C4-2B (cell line): ENCODE measurements at regions not wholly inside any gene's neighbourhood (a gene's known extent, or its start where the extent isn't known, plus 50 kb on each side); places are given as distances from the start of the nearest gene placed in this dataset.

Experiments
- H3K27ac ChIP-seq: fragments of 450-650 bp; 2 replicates; pipeline ENCODE4 v1.5.1; 2017
- ZFX ChIP-seq: fragments of 450-650 bp; IDR thresholded peaks from 2 replicates; pipeline ENCODE4 v1.6.1; 2017
- TF ChIP-seq, protein P1 (sequence below): fragments of 450-650 bp; conservative IDR thresholded peaks from 2 replicates; pipeline ENCODE4 v1.5.1; 2017; ENCODE audit warnings: mild to moderate bottlenecking

DNA sequence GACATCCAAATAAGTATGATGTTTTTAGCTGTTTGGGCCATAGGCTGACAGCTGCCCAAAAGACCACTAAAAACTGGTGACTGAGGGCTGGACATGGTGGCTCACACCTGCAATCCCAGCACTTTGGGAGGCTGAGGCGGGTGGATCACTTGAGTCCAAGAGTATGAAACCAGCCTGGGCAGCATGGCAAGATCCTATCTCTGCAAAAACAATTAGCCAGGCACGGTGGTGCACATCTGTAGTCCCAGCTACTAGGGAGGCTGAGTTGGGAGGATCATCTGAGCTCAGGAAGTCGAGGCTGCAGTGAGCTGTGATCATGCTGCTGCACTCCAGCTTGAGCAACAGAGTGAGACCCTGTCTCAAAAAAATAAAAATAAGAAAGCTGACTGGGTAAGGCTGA, 511.5 kb upstream of the RAB6C start:
- no peak for TF ChIP-seq ZFX
- TF ChIP-seq, protein P1, sequence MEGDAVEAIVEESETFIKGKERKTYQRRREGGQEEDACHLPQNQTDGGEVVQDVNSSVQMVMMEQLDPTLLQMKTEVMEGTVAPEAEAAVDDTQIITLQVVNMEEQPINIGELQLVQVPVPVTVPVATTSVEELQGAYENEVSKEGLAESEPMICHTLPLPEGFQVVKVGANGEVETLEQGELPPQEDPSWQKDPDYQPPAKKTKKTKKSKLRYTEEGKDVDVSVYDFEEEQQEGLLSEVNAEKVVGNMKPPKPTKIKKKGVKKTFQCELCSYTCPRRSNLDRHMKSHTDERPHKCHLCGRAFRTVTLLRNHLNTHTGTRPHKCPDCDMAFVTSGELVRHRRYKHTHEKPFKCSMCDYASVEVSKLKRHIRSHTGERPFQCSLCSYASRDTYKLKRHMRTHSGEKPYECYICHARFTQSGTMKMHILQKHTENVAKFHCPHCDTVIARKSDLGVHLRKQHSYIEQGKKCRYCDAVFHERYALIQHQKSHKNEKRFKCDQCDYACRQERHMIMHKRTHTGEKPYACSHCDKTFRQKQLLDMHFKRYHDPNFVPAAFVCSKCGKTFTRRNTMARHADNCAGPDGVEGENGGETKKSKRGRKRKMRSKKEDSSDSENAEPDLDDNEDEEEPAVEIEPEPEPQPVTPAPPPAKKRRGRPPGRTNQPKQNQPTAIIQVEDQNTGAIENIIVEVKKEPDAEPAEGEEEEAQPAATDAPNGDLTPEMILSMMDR: no peak
- H3K27ac ChIP-seq: no peak overlapping the region

DNA sequence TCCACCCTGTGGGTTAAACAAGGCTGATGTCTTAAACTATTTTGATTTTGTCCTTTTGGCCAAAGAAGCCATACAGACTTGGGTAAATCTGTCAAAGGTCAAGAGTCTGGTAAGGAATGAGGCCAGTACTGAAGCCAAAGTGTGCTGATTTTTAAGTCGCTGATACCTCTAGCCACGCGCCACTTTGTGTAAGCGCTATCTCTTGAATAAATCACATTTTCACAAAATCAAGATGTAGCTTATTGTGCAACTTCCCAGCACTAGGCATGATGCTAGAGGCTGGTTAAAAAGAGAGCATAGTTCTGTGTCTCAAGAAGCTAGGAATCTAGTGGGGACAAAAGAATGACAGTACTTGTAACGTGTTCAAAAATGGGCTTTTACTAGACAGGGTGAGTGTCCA, 510.6 kb upstream of the RAB6C start:
- H3K27ac ChIP-seq: no peak overlapping the region
- TF ChIP-seq, protein P1: no peak
- no peak for TF ChIP-seq ZFX

DNA sequence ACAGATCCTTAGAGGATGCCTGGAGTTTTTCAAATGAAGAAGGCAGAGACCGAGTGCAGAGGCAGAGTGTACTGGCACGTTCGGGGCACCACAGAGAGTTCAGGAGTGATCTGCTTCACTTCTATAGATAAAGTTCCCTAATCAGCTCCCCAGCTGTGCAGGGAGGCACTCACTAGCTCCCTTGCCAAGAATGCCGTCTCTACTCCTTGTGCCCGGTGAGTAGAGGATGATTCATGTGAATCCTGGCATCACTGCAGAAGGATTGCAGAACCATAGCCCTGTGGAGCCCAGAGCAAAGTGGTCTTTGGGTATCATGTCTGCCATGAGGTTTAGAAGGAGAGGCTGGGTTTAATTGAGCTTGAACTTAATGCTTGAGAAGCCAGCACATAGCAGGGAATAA, 510.1 kb upstream of the RAB6C start:
- no peak overlapping the region for H3K27ac ChIP-seq
- TF ChIP-seq, protein P1: no peak
- no peak for TF ChIP-seq ZFX

DNA sequence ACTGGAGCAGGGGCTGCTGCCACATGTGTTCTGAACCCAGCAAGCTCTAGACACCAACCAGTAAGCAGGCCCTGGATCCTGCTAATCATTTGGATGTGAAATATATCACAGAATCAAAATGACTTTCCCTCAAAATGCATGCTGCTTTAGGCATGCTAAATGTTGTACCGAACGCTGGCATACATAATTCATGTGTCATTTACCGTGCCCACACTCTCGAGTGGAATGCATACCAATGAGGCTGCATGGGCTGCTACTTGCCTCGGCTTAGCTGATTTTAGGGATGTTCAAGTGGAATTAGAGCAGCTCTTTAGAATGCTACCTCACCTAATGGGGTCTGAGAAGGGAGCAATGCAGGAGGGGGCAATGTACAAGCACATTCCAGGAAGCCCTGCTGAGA, 509.6 kb upstream of the RAB6C start:
- no peak for TF ChIP-seq ZFX
- TF ChIP-seq, protein P1: no peak
- H3K27ac ChIP-seq: no peak overlapping the region

DNA sequence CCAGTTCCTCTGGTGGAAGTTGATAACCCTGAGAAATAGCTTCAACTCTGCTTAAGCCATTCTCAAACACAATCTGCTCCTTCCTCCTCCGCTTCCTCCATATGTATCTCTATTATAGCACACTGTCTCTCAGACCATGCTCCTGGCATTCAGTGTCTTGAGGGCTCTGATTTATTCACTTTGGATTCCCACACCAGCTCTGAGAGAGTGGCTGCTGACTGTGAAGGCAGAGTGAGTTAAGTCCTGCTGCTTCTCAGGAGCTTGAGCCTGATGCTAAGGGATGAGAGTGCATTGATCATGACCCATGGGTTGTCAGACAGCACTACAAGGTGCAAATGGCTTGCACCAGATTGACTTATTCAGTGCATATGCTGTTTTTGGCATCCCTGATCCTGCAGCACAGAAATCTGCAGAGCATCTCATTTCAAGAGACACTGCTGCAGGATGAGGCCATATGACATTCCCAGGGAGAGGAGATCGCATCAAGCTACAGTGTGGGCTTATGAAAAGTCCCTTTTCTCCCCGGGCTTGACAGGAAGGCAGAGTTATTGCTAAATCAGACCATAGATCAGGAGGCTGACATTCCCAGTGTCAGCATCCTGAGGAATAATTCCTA, 500.5 kb upstream of the RAB6C start:
- H3K27ac ChIP-seq: no peak overlapping the region
- no peak for TF ChIP-seq ZFX
- TF ChIP-seq, protein P1: no peak

DNA sequence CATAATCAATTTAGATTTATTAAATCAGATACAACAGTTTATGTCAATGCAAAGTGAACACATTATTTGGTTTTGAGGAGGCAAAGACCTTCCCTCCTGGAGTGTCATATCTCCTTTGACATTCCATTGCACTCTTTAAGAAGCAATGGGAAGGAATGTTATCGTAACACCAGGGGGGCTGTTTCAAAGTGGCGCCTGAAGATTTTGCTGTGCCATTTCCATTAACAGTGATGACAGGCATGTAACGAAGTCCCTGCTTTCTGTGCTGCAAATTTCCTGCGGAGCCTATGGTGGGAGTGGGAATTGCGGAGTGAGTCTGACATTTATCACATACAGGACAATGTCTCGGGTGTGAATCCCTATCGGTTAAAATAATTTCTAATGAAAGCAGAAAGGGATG, 499.6 kb upstream of the RAB6C start:
- H3K27ac ChIP-seq: no peak overlapping the region
- TF ChIP-seq ZFX: no peak
- TF ChIP-seq, protein P1: no peak

DNA sequence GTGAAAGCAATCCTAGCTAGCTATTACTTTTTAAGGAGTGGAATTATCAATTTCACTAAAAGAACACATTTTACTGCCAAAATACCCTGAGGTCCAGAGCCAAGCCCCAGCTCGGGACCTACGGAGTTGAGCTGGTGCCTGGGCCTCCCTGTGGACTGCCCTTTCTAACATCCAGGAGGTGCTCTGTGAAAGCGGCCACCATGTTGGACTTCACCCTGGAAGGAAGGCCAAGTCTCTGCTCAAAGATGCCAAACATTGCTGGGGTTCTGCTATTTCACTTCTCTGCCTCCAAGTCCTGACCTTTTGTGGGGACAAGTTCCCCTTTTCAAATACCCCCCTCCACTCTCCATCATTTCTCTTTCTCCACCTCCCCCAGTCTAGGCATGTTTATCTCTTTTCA, 498.7 kb upstream of the RAB6C start:
- TF ChIP-seq ZFX: no peak
- TF ChIP-seq, protein P1: no peak
- no peak overlapping the region for H3K27ac ChIP-seq
